ENCODE measurements at regions not wholly inside any gene's neighbourhood (a gene's known extent, or its start where the extent isn't known, plus 50 kb on each side); places are given as distances from the start of the nearest gene placed in this dataset.
"Not testable (repeated sequence)": the region's sequence is repeated elsewhere in the genome, so short reads cannot be mapped to it uniquely, and the experiment has no call there.

- not testable (repeated sequence) for TF ChIP-seq POLR2A (IDR thresholded peaks at IDR 0.05)
- TF ChIP-seq, protein P1, sequence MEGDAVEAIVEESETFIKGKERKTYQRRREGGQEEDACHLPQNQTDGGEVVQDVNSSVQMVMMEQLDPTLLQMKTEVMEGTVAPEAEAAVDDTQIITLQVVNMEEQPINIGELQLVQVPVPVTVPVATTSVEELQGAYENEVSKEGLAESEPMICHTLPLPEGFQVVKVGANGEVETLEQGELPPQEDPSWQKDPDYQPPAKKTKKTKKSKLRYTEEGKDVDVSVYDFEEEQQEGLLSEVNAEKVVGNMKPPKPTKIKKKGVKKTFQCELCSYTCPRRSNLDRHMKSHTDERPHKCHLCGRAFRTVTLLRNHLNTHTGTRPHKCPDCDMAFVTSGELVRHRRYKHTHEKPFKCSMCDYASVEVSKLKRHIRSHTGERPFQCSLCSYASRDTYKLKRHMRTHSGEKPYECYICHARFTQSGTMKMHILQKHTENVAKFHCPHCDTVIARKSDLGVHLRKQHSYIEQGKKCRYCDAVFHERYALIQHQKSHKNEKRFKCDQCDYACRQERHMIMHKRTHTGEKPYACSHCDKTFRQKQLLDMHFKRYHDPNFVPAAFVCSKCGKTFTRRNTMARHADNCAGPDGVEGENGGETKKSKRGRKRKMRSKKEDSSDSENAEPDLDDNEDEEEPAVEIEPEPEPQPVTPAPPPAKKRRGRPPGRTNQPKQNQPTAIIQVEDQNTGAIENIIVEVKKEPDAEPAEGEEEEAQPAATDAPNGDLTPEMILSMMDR (IDR thresholded peaks at IDR 0.05 in 4 of 5, conservative IDR thresholded peaks at IDR 0.05 in 1 of 5): not testable (repeated sequence)
Measured at GRCh38 chr4:32939222-32939621, 2219.1 kb downstream of the PCDH7 start.
